CMK (cell line): ENCODE measurements at regions not wholly inside any gene's neighbourhood (a gene's known extent, or its start where the extent isn't known, plus 50 kb on each side); places are given as distances from the start of the nearest gene placed in this dataset.
A peak's percentile ranks its signal among the peaks of the same experiment; 100 is the strongest.
"Not testable (repeated sequence)": the region's sequence is repeated elsewhere in the genome, so short reads cannot be mapped to it uniquely, and the experiment has no call there.

Experiments
- DNase-seq: peaks from one replicate; pipeline ENCODE4 v3.0.0-alpha.2; 2010; ENCODE audit warnings: low read depth

DNA sequence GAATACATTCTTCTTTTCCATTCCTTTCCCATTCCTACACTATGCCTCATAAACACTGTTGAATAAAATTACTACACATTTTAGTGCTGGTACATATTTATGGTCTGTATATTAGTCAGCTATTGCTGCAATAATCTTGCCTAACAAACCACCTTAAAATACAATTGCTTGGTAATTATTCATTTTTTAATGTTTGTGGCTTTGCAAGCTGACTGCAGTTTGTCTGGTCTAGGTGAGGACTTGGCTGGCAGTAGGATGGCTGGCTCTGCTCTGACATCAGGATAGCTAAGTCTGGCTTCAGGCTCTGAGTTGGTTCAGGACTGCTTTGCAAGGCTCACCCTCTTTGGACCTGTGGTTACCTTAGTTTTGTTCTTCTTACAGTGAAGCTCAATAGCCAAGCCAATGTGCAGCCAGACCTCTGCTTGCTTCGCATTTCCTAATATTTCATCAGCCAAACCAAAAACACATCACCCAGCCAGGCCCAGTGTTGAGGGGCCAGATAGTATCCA lies 913.4 kb upstream of the RAG2 start:
- no peak for DNase-seq

DNA sequence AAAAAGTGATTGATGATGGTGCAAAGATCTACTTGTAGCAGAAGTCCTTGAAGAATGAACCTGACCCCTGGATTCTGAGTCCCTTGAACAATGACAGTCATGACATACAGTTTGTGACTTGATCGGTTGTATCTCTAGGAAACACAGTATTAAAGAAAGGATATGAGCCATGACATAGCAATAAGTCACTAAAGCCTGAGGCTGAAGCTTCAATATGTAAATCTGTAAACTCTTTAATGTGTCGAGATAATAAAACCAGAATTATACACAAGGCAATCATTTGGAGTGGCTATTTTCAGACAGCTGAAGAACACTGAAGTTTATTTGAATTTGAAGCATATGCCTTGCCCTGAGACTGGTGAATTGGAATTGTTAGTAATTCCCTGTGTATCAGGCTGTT lies 911.5 kb upstream of the RAG2 start:
- DNase-seq, result no peak

DNA sequence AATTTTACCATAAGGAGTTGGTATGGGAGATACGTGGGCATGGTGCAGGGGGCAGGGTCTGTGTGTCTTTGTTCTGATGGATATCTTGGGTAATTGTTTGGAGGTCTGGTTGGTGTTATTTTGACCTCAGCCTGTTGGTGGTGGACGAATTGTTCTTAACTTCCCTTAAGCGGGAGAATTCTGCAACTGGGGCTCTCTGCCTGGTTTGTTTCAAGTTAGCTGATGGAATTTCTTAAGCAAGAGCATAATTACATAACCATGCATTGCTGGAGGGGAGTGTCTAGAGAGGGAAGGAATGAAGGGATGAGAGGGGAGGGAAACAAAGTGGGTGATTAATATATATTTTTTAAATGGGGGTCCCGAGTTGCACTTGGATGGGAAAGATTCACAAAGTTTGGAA lies 908.5 kb upstream of the RAG2 start:
- DNase-seq, result no peak

DNA sequence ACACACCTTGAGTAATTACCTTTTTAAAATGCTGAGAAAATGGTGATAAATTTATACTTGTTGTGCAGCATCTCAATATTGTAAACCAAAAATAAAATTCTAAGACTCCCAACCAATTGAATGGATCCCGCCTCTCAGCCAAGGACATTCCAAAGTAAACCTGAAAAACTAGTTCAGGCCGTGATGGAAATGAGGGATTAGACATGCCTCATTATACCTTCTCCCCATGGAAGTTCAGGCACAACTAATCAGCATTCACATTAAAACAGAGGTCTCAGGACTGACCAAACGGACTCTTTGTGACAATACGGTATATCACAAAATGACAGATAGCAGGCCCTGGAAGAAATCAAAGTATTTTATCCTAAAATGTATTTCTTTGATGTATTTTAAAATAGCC lies 907.4 kb upstream of the RAG2 start:
- DNase-seq, result no peak

DNA sequence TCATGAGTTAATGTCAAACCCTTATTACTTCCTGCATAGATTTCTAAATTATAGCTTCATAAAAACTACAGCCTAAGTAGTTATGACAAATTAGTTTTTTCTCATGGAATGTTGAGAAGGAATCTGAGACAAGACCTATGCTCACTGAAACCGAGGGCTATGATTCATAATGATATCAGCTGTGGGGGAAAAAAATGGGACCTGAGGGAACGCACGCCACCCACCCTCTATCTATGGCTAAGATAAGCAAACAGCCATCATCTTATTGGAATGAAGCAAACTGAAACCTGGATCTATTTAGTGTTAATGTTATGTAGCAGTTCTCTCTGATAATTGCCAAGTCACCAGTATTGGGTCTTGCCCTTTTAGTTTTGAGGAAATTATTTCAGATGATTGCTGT lies 906.9 kb upstream of the RAG2 start:
- DNase-seq, result no peak

DNA sequence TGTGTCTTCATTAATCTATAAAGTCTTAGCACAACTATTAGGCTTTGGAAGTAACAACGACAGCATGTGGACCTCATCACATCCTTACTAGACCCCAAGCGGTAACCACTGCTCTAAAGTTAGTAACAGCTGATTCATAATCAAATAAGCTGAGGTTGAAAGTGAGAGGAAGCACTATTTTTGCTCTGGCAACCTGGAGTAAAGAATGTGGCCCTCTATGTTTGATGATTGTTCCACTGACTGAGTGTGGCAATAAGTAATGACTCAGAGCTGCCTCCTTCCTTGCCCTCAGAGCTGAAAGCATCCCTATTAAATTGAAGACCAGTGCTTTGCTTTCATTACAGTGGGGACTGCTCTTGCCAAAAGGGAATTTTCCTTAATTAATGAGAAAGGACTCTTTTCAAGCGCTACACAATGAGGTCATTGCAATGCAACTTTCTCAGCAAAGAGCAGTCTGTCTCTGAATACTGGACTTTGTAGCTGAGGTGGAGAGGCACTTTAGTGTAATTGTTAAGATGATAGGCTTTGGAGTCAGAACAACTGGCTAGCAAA lies 906.1 kb upstream of the RAG2 start:
- DNase-seq, result no peak

DNA sequence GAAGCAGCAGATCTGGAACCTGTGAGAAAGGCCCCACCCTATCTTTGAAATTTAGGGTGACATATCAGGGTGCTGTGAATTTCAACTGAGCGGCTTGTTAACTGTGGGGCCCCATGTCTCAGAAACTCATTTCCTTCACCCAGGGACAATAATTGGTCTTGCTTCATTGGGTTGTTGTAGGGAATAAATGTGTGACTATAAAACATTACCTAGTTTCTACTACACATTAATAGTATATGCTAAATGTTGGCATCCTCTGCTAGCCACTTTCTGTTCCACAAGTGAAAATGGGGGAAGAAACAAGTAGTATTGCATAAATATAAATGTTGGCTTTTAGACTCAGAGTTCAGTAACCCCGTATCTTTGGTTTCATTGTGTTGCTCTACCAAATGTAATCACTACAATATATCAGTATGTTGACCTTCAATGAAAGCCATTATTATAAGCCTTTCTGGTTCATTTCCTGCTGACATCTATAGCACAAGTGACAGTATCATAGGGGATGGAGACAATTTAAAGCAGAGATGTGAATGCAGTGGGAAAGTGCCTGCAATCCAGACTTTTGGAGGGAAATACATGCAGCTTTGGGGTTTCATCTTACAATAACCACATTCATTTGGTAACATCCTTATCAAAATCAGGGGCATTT lies 905.5 kb upstream of the RAG2 start:
- DNase-seq, result no peak

DNA sequence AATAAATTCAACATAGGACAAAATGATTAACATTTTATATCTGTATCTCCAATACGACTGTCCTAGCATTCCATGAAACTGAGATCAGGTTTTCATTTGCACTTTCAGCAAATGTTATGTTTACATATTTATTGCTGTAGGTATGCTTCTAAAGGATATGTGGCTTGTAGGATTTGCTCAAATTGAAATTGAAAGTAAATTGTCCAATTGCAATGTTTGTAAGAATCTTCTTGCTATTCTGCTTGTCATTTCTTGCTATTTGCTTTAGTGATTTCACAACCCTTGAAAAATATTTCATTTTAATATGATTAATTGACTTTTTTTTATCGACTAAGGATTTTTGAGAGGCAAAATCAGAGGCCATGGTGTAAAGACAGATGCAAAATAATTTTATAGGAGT lies 904.2 kb upstream of the RAG2 start:
- DNase-seq, result no peak

DNA sequence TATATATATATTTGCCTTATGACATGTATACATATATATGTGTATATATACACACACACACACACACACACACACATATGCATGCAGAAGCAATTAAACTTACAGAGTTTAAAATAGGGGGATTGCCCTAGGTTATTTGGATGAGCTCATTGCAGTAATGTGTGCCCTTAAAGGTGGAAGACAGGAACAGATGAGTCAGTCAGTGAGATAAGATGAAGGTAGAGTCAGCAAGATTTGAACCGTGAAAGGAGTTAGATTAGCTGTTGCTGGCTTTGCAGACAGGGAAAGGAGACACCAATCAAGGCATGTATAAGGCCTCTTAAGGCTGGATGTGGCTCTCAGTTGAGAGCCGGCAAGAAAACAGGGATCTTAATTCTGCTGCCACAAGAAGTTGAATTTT lies 902.4 kb upstream of the RAG2 start:
- no peak for DNase-seq

DNA sequence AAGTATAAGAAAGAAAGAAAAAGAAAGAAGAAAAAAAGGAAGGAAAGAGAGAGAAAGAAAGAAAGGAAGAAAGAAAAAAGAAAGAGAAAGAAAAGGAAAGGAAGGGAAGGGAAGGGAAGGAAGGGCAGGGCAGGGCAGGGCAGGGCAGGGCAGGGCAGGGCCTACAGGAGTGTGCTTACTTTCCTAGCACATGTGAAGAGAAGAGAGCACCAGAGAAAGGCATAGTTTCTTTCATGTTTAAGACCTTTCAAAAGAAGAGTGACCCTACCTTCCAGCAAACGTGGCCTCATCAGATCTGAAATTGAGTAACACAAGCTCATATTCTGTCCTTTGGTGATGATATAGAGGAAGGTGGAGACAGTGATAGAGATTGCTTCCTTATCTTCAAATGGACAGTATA lies 899.3 kb upstream of the RAG2 start:
- no peak for DNase-seq

DNA sequence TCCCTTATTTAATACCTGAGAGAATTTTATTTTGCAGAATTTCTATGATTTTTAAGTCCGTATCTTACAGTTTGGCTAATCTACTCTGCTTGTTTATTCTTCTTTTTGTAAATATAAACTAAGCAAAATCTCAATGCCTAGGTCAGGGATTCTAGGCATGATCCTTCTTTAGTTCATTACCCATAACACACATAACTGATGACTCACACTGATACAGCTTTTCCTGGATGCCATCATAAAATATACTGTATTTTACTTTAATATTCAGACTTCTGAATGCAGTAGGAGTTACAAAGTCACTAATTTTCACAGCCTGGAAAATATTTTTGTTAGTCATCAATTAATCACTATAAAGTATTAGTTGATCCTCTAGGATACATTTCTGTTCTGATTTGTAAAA lies 898.2 kb upstream of the RAG2 start:
- no peak for DNase-seq

DNA sequence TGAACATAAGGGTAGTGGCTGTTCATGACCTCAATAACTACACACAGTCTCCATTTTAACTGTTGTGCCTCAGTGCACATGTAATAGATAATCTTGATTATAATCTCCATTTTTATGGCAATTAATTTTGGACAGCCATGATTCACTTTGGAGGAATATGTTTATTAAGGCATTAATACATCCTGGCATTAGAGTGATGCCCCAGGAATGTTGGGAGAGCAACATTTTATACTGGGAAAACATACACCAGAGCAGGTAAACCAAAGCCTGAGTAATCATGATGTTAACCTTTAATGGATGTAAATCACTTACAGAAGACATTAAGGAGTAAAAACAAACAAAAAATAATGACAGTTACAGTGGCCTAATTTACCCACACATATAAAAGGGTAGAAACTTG lies 886.3 kb upstream of the RAG2 start:
- no peak for DNase-seq

DNA sequence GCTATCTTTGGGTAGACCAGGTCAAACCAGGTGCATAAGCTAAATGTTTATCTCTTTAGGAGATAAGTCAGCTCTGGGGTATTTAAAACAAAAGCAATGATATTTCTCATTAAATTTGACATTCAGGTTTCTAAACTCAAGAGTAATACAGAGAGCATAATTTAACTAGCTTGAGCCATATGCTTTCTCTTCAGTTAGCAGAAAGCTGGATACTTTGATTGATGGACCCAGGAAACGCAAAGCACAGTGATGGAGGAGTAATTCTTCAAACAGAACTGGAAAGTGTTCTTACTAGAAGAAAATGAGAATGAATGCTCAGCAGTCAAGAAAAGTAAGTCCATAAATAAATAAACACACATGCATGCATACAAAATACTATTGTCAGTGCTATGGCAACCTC lies 885.7 kb upstream of the RAG2 start:
- DNase-seq, result no peak

DNA sequence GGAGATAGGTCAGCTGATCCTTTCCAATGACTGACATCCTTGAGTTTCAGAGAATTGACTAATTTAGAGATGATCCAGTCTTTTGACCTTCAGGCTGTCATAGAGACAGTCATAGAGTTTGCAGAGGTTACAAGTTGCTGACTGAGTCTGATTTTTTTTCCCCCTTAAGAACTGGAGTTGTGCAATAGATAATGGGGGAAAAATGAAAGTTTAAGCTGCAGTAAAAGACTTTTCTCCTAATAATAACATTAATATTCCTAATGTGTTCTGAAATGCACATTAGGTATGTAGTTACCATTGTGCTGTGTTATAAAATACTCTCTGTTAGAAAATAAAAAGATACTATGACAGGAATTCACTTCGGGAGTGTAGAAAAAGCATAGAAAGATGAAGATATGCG lies 876.9 kb upstream of the RAG2 start:
- DNase-seq, result no peak

DNA sequence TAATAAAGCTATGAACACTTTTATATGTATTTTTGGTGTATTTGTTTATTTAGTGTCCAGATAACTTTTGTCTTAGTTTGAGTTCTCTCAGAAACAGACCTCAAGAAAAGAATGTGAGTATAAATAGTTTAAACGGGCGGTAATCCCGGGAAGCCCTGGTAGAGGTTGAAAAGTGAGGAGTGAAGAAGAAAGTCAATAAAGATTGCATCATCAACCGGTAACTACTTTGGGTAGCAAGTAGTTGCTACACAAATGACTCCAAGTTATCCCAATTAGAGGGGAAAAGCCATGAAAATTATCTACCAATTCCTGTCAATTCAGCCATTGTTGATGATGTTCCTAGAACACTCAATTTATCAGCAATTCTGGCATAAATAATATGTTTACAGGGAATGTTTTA lies 870.3 kb upstream of the RAG2 start:
- no peak for DNase-seq

DNA sequence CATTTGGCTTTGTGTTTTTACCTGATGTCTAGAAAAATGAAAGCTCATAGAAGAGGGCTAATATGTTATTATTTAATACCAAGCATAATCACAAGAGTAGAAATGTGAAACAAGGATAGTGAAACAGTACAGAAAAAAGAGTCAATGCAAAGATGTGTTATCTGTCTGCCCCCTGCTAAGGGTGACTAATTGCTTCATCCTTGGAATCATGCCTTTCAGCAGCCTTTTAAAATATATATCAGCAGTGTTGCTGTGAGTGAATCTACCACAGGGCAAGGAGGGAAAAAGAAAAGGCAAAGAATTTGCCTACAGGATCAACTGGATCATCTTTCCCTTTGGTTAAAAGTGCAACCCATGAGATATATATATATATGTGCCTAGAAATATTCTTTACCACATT lies 867.2 kb upstream of the RAG2 start:
- no peak for DNase-seq

DNA sequence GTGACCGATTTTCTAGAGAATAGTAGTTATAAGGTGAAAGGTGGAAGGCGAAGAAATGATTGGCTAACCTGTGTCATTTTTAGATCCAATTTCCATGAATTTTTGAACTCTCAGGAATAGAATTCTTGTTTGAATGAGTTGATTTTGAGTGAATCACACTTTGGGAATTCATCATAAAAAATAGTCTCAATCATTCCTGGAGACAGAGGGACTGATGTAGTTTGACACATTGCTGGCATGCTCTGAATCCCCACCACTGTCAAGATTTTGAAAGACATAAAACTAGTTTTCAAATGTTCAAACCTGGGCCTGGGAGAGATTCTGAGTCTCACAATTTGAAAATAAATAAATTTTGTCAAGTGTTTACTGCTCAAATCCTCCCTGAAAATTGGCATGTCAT lies 861.4 kb upstream of the RAG2 start:
- no peak for DNase-seq

DNA sequence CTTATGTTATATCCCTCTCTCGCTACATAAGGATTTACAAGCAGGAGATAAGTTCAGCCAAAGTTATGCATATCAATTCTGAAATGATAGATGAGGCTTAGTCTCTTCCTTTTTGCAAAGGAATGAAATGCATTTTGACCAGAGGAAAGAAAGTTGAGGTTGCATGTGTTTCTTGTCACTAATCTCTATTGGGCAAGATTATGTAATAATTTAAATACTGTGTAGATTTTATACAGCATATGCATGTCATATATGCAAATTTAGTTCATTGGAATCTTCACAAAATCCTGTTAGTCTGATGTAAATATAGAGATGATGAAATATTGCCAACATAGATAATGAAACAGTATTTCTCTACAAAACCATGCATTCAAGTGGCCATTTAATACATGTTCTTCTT lies 858.7 kb upstream of the RAG2 start:
- no peak for DNase-seq

DNA sequence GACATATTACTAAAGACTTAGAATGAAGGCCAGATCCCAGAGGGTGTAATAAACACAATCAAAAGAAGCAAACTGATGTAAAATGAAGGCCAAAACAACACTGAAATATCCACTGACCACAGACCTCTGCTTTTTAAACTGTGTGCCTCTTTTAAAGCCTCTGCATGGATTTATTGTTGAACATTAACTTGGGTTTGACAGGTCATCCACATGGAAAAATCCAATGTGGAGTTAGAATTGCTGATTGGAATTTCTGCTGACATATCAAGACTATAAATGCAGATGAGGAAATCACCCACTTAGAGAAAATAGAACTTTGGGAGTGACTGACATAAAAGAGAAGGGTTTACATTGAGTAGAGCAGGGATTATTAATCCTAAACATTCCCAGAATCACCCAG lies 853.9 kb upstream of the RAG2 start:
- no peak for DNase-seq

DNA sequence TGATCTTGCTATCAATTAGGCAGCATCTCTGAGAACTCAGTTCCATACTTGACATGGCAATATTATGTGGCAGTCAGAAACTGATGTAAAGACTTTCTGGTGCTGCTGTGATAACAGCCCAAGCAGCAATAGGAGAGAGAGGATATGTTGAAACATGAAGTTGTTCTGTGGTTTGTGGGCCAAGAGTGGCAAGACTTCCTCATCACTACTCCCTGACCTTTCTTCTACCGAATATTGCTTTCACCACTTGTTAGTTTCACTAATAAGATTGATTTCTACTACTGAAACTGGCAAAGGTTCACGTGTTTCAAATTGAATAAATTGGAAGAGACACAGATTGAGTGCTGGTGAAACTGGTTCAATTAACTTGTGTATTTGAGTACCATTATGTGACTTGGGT lies 852.6 kb upstream of the RAG2 start:
- DNase-seq, result peak; percentile 33

DNA sequence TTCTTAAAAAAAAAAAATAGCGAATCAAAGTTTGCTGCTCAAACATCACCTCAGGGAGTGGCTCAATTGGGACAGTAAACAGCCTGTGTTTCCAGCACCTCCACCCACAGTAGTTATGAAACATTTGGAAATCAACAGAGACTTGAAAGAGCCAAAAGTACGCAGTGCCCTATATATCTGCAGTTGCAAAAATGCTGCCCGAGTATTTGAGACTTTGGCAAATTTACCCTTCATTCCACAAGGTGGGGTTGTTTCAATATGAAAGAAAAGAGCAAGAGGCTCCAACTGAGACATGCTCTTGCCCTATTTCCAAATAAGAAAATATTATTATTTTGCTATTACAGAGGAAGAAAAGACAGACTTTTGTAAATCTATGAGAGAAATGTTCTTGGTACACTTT lies 851.1 kb upstream of the RAG2 start:
- no peak for DNase-seq

DNA sequence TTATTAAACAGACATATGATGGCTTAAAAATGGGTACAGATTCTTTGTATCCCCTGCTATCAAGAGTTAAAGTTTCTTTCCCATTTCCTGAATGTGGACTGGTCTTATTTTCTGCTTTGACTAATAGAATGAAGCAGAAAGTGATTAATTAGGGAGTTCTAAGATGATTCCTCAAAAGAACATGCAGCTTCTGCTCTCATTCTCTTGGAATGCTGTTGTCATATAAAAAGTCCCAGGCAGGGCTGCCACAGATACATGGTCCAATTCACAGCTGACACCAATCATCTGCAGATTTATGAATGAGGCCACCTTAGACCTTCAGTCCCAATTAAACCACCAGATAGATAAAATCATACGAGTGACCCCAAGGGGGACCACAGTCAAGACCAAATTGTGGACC lies 844.5 kb upstream of the RAG2 start:
- no peak for DNase-seq

DNA sequence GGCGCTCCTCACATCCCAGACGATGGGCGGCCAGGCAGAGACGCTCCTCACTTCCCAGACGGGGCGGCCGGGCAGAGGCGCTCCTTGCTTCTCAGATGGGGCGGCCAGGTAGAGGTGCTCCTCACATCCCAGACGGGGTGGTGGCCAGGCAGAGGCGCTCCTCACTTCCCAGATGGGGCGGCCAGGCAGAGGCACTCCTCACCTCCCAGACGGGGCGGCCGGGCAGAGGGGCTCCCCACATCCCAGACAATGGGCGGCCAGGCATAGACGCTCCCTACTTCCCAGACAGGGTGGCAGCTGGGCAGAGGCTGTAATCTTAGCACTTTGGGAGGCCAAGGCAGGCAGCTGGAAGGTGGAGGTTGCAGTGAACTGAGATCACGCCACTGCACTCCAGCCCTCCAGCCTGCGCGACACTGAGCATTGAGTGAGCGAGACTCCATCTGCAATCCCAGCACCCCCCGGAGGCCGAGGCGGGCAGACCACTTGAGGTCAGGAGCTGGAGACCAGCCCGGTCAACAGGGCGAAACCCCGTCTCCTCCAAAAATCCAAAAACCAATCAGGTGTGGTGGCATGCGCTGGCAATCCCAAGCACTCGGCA lies 833.7 kb upstream of the RAG2 start:
- not testable (repeated sequence) for DNase-seq
